ENCODE measurements at regions not wholly inside any gene's neighbourhood (a gene's known extent, or its start where the extent isn't known, plus 50 kb on each side); places are given as distances from the start of the nearest gene placed in this dataset.
"Not testable (repeated sequence)": the region's sequence is repeated elsewhere in the genome, so short reads cannot be mapped to it uniquely, and the experiment has no call there.

- Histone ChIP-seq H3K4me1 (no peaks in the 10 kb centered on the region), H3K27ac (no peak overlapping the region), H3K27me3 (no peaks in the 10 kb centered on the region), H3K4me3 (no peak overlapping the region), H3K9me3 (replicated peaks) (no peaks in the 10 kb centered on the region), H3K36me3 (no peaks in the 10 kb centered on the region)
- no peak for DNase-seq
Measured at GRCh38 chr4:162502109-162502508, 338.3 kb upstream of the FSTL5 start.

DNA sequence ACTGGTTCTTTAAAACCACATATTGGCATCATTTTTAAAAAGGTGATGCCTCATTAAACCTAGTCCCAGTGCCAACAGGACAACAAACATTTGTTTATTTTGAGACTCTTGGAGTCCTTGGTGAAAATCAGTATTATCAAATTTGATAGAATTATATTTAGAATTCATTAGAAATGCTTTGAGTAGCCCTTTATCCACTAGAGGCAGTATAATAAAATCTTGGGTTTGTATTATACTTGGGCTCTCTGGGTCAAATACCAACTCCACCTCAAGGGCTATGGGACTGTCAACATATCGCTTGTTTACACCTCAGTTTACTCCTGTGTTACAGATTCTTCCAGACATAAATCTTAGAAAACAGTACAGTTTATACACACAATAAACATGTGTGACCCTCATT is 335.7 kb upstream of the FSTL5 start:
- no peaks in the 10 kb centered on the region for H3K4me1 ChIP-seq
- no peaks in the 10 kb centered on the region for H3K36me3 ChIP-seq
- no peak overlapping the region for H3K27ac ChIP-seq
- no peak overlapping the region for H3K4me3 ChIP-seq
- H3K27me3 ChIP-seq: no peaks in the 10 kb centered on the region
- H3K9me3 ChIP-seq (replicated peaks): no peaks in the 10 kb centered on the region
- DNase-seq: no peak

- H3K4me1 ChIP-seq: no peaks in the 10 kb centered on the region
- H3K27me3 ChIP-seq: no peaks in the 10 kb centered on the region
- no peak overlapping the region for H3K27ac ChIP-seq
- no peak overlapping the region for H3K4me3 ChIP-seq
- no peaks in the 10 kb centered on the region for H3K9me3 ChIP-seq (replicated peaks)
- H3K36me3 ChIP-seq: no peaks in the 10 kb centered on the region
- DNase-seq: no peak
Measured at GRCh38 chr4:162498168-162498567, 334.4 kb upstream of the FSTL5 start.

DNA sequence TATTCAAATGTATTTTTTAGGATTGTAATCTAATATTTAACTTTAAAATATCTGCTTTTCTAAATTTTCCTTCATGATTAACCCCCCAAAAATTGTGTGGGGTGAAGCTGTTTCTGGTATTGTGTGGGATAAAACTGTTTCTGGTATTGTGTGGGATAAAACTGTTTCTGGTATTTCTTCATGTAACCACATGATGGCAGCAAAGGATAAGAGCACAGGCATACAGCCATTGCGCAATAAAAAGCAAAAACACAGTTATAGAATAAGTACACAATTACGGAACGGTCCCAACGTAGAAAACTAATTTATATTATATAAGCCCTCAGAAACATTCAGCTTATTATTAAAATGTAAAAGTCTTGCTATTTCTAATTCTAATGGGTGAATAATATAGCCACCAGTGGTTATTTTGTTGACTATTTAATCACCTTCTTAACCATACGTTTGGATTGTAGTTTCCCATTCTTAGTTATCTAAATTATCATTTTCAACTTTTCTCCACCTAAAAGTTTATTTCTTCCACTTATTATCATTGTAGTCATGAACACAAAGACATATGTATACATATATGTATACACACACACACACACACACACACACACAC is 333.9 kb upstream of the FSTL5 start:
- Histone ChIP-seq H3K4me3 (no peak overlapping the region), H3K36me3 (no peaks in the 10 kb centered on the region)
- peak in 1 of 2 experiments; percentile 44 for DNase-seq

GRCh38 chr4:162494935-162495334 is 331.1 kb upstream of the FSTL5 start:
- Histone ChIP-seq H3K4me3 (no peak overlapping the region), H3K36me3 (no peaks in the 10 kb centered on the region), H3K27ac (no peak overlapping the region), H3K27me3 (no peaks in the 10 kb centered on the region), H3K4me1 (no peaks in the 10 kb centered on the region), H3K9me3 (replicated peaks) (no peaks in the 10 kb centered on the region)
- no peak for DNase-seq

More for the DNA sequence above, 333.9 kb upstream of the FSTL5 start:
- H3K27ac ChIP-seq: no peak overlapping the region
- no peaks in the 10 kb centered on the region for H3K9me3 ChIP-seq (replicated peaks)
- H3K27me3 ChIP-seq: no peaks in the 10 kb centered on the region
- no peaks in the 10 kb centered on the region for H3K4me1 ChIP-seq

GRCh38 chr4:162485486-162485885 is 321.7 kb upstream of the FSTL5 start:
- Histone ChIP-seq H3K27ac (peak overlapping the region; percentile 11; the same call in 1 of the 2 replicates), H3K4me3 (no peak overlapping the region), H3K9me3 (replicated peaks) (no peaks in the 10 kb centered on the region), H3K36me3 (no peaks in the 10 kb centered on the region), H3K4me1 (no peaks in the 10 kb centered on the region), H3K27me3 (no peaks in the 10 kb centered on the region)
- DNase-seq: peak in 1 of 2 experiments; percentile 5

DNA sequence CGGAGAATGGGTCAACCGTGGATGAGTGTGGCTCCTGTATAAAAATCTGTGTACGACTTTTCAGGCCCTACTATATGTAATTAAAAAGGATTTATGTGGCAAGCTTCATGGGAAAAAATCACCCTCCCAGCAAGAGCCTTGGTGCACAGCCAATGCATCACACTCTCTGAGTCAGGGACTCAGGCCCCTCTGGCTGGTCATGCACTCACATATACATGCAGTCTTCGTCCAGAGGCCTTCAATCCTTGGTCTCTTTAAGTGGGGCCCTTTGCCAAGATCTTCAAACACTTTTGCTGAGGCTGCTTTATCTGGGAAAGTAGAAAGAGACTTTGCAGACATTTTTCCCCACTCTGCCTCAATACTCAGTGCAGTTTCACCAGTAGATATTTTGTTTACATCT is 311.4 kb upstream of the FSTL5 start:
- no peaks in the 10 kb centered on the region for H3K36me3 ChIP-seq
- DNase-seq: no peak
- H3K27me3 ChIP-seq: no peaks in the 10 kb centered on the region
- H3K4me3 ChIP-seq: no peak overlapping the region
- H3K4me1 ChIP-seq: no peaks in the 10 kb centered on the region
- H3K27ac ChIP-seq: no peak overlapping the region
- H3K9me3 ChIP-seq (replicated peaks): no peaks in the 10 kb centered on the region

GRCh38 chr4:162469977-162470376 is 306.2 kb upstream of the FSTL5 start:
- Histone ChIP-seq H3K27ac (no peak overlapping the region), H3K36me3 (no peaks in the 10 kb centered on the region), H3K27me3 (no peaks in the 10 kb centered on the region), H3K4me3 (no peak overlapping the region), H3K4me1 (no peaks in the 10 kb centered on the region), H3K9me3 (replicated peaks) (no peaks in the 10 kb centered on the region)
- DNase-seq: no peak

GRCh38 chr4:162465356-162465755 is 301.6 kb upstream of the FSTL5 start:
- DNase-seq, H3K36me3 ChIP-seq: not testable (repeated sequence)

GRCh38 chr4:162461952-162462351 is 298.2 kb upstream of the FSTL5 start:
- DNase-seq: no peak

More at GRCh38 chr4:162465356-162465755, 301.6 kb upstream of the FSTL5 start:
- H3K27ac ChIP-seq; H3K27me3 ChIP-seq; H3K4me3 ChIP-seq; H3K4me1 ChIP-seq; H3K9me3 ChIP-seq (replicated peaks): not testable (repeated sequence)

GRCh38 chr4:162458051-162458450 is 294.3 kb upstream of the FSTL5 start:
- Histone ChIP-seq H3K4me3 (no peak overlapping the region), H3K36me3 (no peaks in the 10 kb centered on the region), H3K27ac (no peak overlapping the region), H3K4me1 (no peaks in the 10 kb centered on the region), H3K27me3 (no peaks in the 10 kb centered on the region), H3K9me3 (replicated peaks) (no peaks in the 10 kb centered on the region)
- no peak for DNase-seq

More at GRCh38 chr4:162461952-162462351, 298.2 kb upstream of the FSTL5 start:
- H3K4me1 ChIP-seq: no peaks in the 10 kb centered on the region
- H3K9me3 ChIP-seq (replicated peaks): no peaks in the 10 kb centered on the region
- H3K27ac ChIP-seq: no peak overlapping the region
- no peaks in the 10 kb centered on the region for H3K27me3 ChIP-seq
- H3K36me3 ChIP-seq: no peaks in the 10 kb centered on the region
- no peak overlapping the region for H3K4me3 ChIP-seq

DNA sequence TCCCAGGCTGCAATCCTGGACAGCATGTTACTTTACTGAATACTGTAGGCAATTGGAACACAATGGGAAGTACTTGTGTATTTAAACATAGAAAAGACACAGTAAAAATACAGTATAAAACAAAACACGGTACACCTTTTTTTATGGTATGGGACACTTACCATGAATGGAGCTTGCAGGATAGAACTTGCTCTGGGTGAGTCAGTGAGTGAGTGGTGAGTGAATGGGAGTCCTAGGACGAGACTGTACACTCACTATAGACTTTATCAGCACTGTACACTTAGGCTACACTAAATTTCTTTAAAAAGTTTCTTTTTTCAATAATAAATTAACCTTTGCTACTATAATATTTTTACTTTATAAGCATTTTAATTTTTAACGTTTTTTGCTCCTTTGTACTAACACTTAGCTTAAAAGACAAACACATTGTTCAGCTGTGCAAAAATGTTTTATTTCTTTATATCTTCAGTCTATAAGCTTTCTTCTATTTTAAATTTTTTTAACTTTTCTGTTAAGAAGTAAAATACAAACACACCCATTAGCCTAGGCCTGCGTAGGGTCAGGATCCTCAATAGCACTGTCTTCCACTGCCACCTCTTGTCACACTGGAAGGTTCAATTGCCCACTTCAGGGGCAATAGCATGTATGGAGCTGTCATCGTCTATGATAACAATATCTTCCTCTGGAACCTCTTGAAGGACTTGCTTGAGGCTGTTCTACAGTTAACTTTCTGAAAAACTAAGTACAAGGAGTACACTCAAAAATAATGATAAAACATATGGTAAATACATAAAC is 293.5 kb upstream of the FSTL5 start:
- no peaks in the 10 kb centered on the region for H3K27me3 ChIP-seq
- no peaks in the 10 kb centered on the region for H3K4me1 ChIP-seq
- no peak overlapping the region for H3K27ac ChIP-seq
- H3K36me3 ChIP-seq: no peaks in the 10 kb centered on the region
- no peak for DNase-seq
- H3K9me3 ChIP-seq (replicated peaks): no peaks in the 10 kb centered on the region
- no peak overlapping the region for H3K4me3 ChIP-seq

DNA sequence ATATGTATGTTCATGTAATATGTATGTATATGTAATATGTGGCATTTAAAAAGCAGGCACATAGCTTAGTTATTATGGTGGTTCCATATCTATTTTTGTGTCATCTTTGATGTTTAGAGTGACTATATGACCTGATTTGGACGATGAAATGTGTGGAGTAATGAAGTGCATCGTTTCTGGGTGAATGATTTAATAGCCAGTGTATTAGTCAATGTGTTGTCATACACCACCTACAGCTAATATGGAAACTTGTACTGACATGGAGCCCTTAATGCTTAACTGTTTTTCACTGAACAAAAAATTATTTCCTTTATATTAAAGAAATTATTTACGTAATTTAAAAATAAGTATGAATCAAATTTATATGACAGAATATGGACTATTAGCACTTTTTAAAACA is 292.3 kb upstream of the FSTL5 start:
- no peaks in the 10 kb centered on the region for H3K27me3 ChIP-seq
- no peaks in the 10 kb centered on the region for H3K9me3 ChIP-seq (replicated peaks)
- H3K27ac ChIP-seq: no peak overlapping the region
- H3K4me1 ChIP-seq: no peaks in the 10 kb centered on the region
- no peak for DNase-seq
- H3K36me3 ChIP-seq: no peaks in the 10 kb centered on the region
- no peak overlapping the region for H3K4me3 ChIP-seq

DNA sequence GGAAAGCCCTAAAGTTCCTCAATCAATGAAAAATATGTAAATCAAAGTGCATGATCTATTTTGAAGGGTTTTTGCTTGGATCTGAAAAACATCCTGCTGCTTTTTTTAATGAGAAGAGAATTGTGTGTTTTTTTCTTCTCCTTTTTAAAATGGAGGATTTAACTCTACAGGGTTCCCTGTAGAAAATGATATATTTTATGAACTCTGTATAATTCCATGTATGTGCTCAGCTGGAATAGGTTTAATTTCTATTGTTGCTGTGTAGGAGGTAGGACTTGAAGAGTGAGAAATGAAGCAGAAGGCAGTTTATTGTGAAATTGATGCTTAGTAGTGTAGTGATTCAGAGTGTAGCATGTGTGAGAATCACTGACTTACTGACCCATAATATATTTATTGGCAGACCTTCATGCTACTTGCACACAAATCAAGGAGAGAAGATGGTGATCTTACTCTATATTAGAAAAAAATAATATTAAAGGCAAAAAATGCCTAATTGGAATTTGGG is 286.8 kb upstream of the FSTL5 start:
- no peak overlapping the region for H3K4me3 ChIP-seq
- H3K36me3 ChIP-seq: no peaks in the 10 kb centered on the region
- H3K4me1 ChIP-seq: no peaks in the 10 kb centered on the region
- no peaks in the 10 kb centered on the region for H3K27me3 ChIP-seq
- no peaks in the 10 kb centered on the region for H3K9me3 ChIP-seq (replicated peaks)
- no peak overlapping the region for H3K27ac ChIP-seq
- no peak for DNase-seq

GRCh38 chr4:162443510-162443909 is 279.7 kb upstream of the FSTL5 start:
- Histone ChIP-seq H3K4me1 (no peaks in the 10 kb centered on the region), H3K9me3 (replicated peaks) (no peaks in the 10 kb centered on the region)
- no peak for DNase-seq

More at GRCh38 chr4:162443510-162443909, 279.7 kb upstream of the FSTL5 start:
- no peaks in the 10 kb centered on the region for H3K36me3 ChIP-seq
- H3K4me3 ChIP-seq: no peak overlapping the region
- H3K27me3 ChIP-seq: no peaks in the 10 kb centered on the region
- no peak overlapping the region for H3K27ac ChIP-seq
